GM12892 (cell line): ENCODE measurements at regions not wholly inside any gene's neighbourhood (a gene's known extent, or its start where the extent isn't known, plus 50 kb on each side); places are given as distances from the start of the nearest gene placed in this dataset.
"Not testable (repeated sequence)": the region's sequence is repeated elsewhere in the genome, so short reads cannot be mapped to it uniquely, and the experiment has no call there.

Experiments used
- POLR2A ChIP-seq: IDR thresholded peaks from 2 replicates; pipeline ENCODE4 v1.6.1; 2011; ENCODE audit warnings: low read depth, low read length, control low read depth
- POLR2AphosphoS5 ChIP-seq: IDR thresholded peaks from 2 replicates; pipeline ENCODE4 v1.6.1; 2011; ENCODE audit warnings: low read depth, low read length, control low read depth

GRCh38 chr20:30283476-30284280 is 973.8 kb upstream of the DEFB115 start:
- TF ChIP-seq POLR2A, POLR2AphosphoS5: not testable (repeated sequence)
